GM12878 (cell line): ENCODE measurements at regions not wholly inside any gene's neighbourhood (a gene's known extent, or its start where the extent isn't known, plus 50 kb on each side); places are given as distances from the start of the nearest gene placed in this dataset.
A peak's percentile ranks its signal among the peaks of the same experiment; 100 is the strongest.

ENCODE experiments used
- ATAC-seq: fragments of 200-7000 bp; cut with Tn5 transposase; 3 replicates; pipeline ENCODE4 v1.9.1; 2020; ENCODE audit warnings: mild to moderate bottlenecking, moderate library complexity
- BruUV-seq: library from RNA; stranded (reverse); fragments of 400-500 nt; replicated peaks from 2 replicates; lab custom pipeline; 2021; lab: Mats Ljungman, UMichigan
- CTCF ChIA-PET: fragments of 300-600 bp; sonication (Branson Sonifier 250); formaldehyde crosslinking; extraction: SDS; loops from one replicate; lab custom pipeline; 2021; ENCODE audit warnings: inconsistent platforms; lab: Yijun Ruan, JAX
- POLR2A ChIA-PET: fragments of 350-600 bp; formaldehyde crosslinking; extraction: SDS; loops from one replicate; lab custom pipeline; 2021; ENCODE audit warnings: inconsistent platforms; lab: Charles Lee
- RAD21 ChIA-PET: fragments of 300-600 bp; sonication (Branson Sonifier 250); formaldehyde crosslinking; loops from one replicate; lab custom pipeline; 2023; ENCODE audit warnings: antibody characterized with exemption; ENCODE audit not compliant: unreplicated experiment; lab: Charles Lee
- SMC1A ChIA-PET: fragments of 300-600 bp; sonication (Branson Sonifier 250); formaldehyde crosslinking; loops from one replicate; lab custom pipeline; 2023; ENCODE audit not compliant: unreplicated experiment, uncharacterized antibody; lab: Charles Lee
- DNase-seq: peaks from one replicate; pipeline ENCODE4 v3.0.0-alpha.2; 2011; ENCODE audit warnings: low read depth, low spot score
- FAIRE-seq: peaks from 3 replicates; lab custom pipeline; 2011; peaks lifted over from hg19 to GRCh38; lab: Jason Lieb, UNC
- H2AFZ ChIP-seq: 2 replicates; pipeline ENCODE4 v1.6.0; 2011; ENCODE audit warnings: low read depth, low read length, control low read depth; ENCODE audit not compliant: control insufficient read depth
- H3K27ac ChIP-seq: 2 replicates; pipeline ENCODE4 v1.5.1; 2011; ENCODE audit warnings: control low read depth; ENCODE audit not compliant: control insufficient read depth, insufficient read depth
- H3K27me3 ChIP-seq, 2 experiments: replicated peaks in 1 of 2; 2 replicates each; pipeline versions ENCODE4 v1.6.0 to v1.6.1; 2011; ENCODE audit warnings: low read length in 1 of 2; ENCODE audit not compliant: control insufficient read depth in 2 of 2, insufficient read depth in 2 of 2
- H3K36me3 ChIP-seq, 2 experiments: 2 replicates each; pipeline ENCODE4 v1.5.1; 2011; ENCODE audit warnings: low read length in 1 of 2; ENCODE audit not compliant: control insufficient read depth in 2 of 2, insufficient read depth in 2 of 2
- H3K4me1 ChIP-seq: 2 replicates; pipeline ENCODE4 v1.6.1; 2011; ENCODE audit warnings: mild to moderate bottlenecking, low read length, moderate library complexity, mixed read lengths; ENCODE audit not compliant: control insufficient read depth, insufficient read depth
- H3K4me2 ChIP-seq: 2 replicates; pipeline ENCODE4 v1.6.0; 2011; ENCODE audit warnings: control low read depth; ENCODE audit not compliant: control insufficient read depth, insufficient read depth
- H3K4me3 ChIP-seq: fragments of 200-600 bp; sonication (generic); 2 replicates; pipeline ENCODE4 v1.5.1; 2016
- H3K79me2 ChIP-seq: 2 replicates; pipeline ENCODE4 v1.6.0; 2011; ENCODE audit warnings: low read length; ENCODE audit not compliant: control insufficient read depth, insufficient read depth
- H3K9ac ChIP-seq: 2 replicates; pipeline ENCODE4 v1.8.0; 2011; ENCODE audit warnings: low read length, control low read depth, mixed read lengths; ENCODE audit not compliant: control insufficient read depth, insufficient read depth
- H3K9me3 ChIP-seq: replicated peaks from 3 replicates; pipeline ENCODE4 v1.5.1; 2011; ENCODE audit warnings: mild to moderate bottlenecking, low read length; ENCODE audit not compliant: control insufficient read depth, insufficient read depth
- H4K20me1 ChIP-seq: 2 replicates; pipeline ENCODE4 v1.6.0; 2011; ENCODE audit not compliant: control insufficient read depth, insufficient read depth
- BCL3 ChIP-seq: IDR thresholded peaks from 2 replicates; pipeline ENCODE4 v1.6.1; 2011; ENCODE audit warnings: borderline replicate concordance, low read depth, mild to moderate bottlenecking, moderate library complexity, low read length; ENCODE audit not compliant: insufficient read depth, poor library complexity, severe bottlenecking
- BHLHE40 ChIP-seq, 2 experiments: fragments of 450-650 bp in 1 of 2; IDR thresholded peaks; 2 replicates each; pipeline ENCODE4 v1.6.1; 2011 to 2017; ENCODE audit warnings: low read depth in 2 of 2, borderline replicate concordance in 1 of 2, improper control_type of control experiment in 1 of 2, low read length in 1 of 2, mild to moderate bottlenecking in 1 of 2
- ETV6 ChIP-seq, 2 experiments: fragments of 450-650 bp in 1 of 2; IDR thresholded peaks in 1 of 2; conservative IDR thresholded peaks in 1 of 2; 2 replicates each; pipeline ENCODE4 v1.6.1; 2014; ENCODE audit warnings: antibody characterized with exemption in 1 of 2, borderline replicate concordance in 1 of 2, low read depth in 1 of 2, mild to moderate bottlenecking in 1 of 2, moderate library complexity in 1 of 2
- FOXM1 ChIP-seq: IDR thresholded peaks from 2 replicates; pipeline ENCODE4 v1.6.1; 2012; ENCODE audit warnings: low read depth, mild to moderate bottlenecking, inconsistent platforms, low read length, moderate library complexity
- GABPA ChIP-seq: IDR thresholded peaks from 2 replicates; pipeline ENCODE4 v1.6.1; 2014; ENCODE audit warnings: antibody characterized with exemption, low read depth, mild to moderate bottlenecking, inconsistent platforms
- HCFC1 ChIP-seq: fragments of 150-350 bp; IDR thresholded peaks from 2 replicates; pipeline ENCODE4 v1.6.1; 2014; ENCODE audit warnings: low read length
- HDGF ChIP-seq: fragments of 450-650 bp; IDR thresholded peaks from 2 replicates; pipeline ENCODE4 v1.6.1; 2016; ENCODE audit warnings: antibody characterized with exemption
- KAT2A ChIP-seq: conservative IDR thresholded peaks from 2 replicates; pipeline ENCODE4 v1.6.1; 2011; ENCODE audit warnings: low read depth, low read length; ENCODE audit not compliant: control insufficient read depth
- MYB ChIP-seq: fragments of 150-350 bp; IDR thresholded peaks from 2 replicates; pipeline ENCODE4 v1.6.1; 2014; ENCODE audit warnings: mild to moderate bottlenecking, low read depth, low read length, borderline replicate concordance
- NRF1 ChIP-seq: conservative IDR thresholded peaks from 2 replicates; pipeline ENCODE4 v1.6.1; 2011; ENCODE audit warnings: mild to moderate bottlenecking, low read depth, low read length, improper control_type of control experiment
- PKNOX1 ChIP-seq: fragments of 450-650 bp; IDR thresholded peaks from 2 replicates; pipeline ENCODE4 v1.6.1; 2016; ENCODE audit warnings: mild to moderate bottlenecking
- RAD21 ChIP-seq: IDR thresholded peaks from 2 replicates; pipeline ENCODE4 v1.6.1; 2011; ENCODE audit warnings: mild to moderate bottlenecking, low read depth, low read length, moderate library complexity; ENCODE audit not compliant: insufficient read depth
- RBBP5 ChIP-seq: fragments of 200-600 bp; sonication (generic); conservative IDR thresholded peaks from 2 replicates; pipeline ENCODE4 v1.6.1; 2016
- TCF3 ChIP-seq: IDR thresholded peaks from 2 replicates; pipeline ENCODE4 v1.6.1; 2012; ENCODE audit warnings: low read depth, mild to moderate bottlenecking, low read length, borderline replicate concordance; ENCODE audit not compliant: insufficient read depth
- ZBTB40 ChIP-seq: fragments of 450-650 bp; IDR thresholded peaks from 2 replicates; pipeline ENCODE4 v1.6.1; 2016; ENCODE audit warnings: mild to moderate bottlenecking, moderate library complexity, borderline replicate concordance
- ZNF274 ChIP-seq: IDR thresholded peaks from one replicate; pipeline ENCODE4 v1.8.0; 2011; ENCODE audit not compliant: insufficient read length, insufficient read depth
- WGBS: methylation state at CpG from one replicate; pipeline ENCODE4 v1.1.6; 2016; ENCODE audit warnings: low lambda C conversion rate; ENCODE audit not compliant: insufficient replicate concordance, insufficient coverage; ENCODE audit errors: missing lambda C conversion rate; 5-methylcytosine and 5-hydroxymethylcytosine counted together
- in situ Hi-C: fragments of 300-500 bp; cut with MboI; formaldehyde crosslinking; loops from 9 replicates; pipeline ENCODE4 v1.14.3; 2018; ENCODE audit warnings: mixed read lengths
- intact Hi-C: fragments of 100-400 bp; cut with micrococcal nuclease; formaldehyde crosslinking; loops from one replicate; pipeline ENCODE4 v1.14.2; 2022; ENCODE audit not compliant: unreplicated experiment

GRCh38 chr16:89033796-89034572, 57.0 kb upstream of the CBFA2T3 start:
- POLR2A ChIA-PET, result no interaction called here
- CTCF ChIA-PET, result no interaction called here
- Histone ChIP-seq H3K4me1 (peaks cover 21% of the 10 kb centered on the region), H3K36me3 (no peaks in the 10 kb centered on the region), H3K27me3 (no peaks in the 10 kb centered on the region; a peak in 2 of 4 replicates), H3K4me2 (no peak overlapping the region), H3K9ac (no peak overlapping the region), H2AFZ (no peak overlapping the region), H3K4me3 (no peak overlapping the region), H3K27ac (no peak overlapping the region), H4K20me1 (no peaks in the 10 kb centered on the region), H3K9me3 (peaks cover 3% of the 10 kb centered on the region), H3K79me2 (no peaks in the 10 kb centered on the region)
- intact Hi-C loops, result loop anchor here (5.0 kb wide), 2 partner anchors 57 to 63 kb away; partner anchors contain the start of gene CBFA2T3
- in situ Hi-C loops, result no loop called here
- SMC1A ChIA-PET, result interaction anchor here (0.7 kb wide), 1 partner anchor 937 kb away, joined by 3 read pairs; no protein-coding TSS in a partner anchor
- no TSS peak for BruUV-seq
- RAD21 ChIA-PET, result no interaction called here
- FAIRE-seq (no peak), ATAC-seq (no peak)
- WGBS, result 87% methylated on average over 30 of the region's 31 CpGs
- TF ChIP-seq PKNOX1, result no peak
- TF ChIP-seq NRF1, result no peak
- no peak for TF ChIP-seq HCFC1
- TF ChIP-seq RBBP5, result no peak
- no peak for TF ChIP-seq ZBTB40
- TF ChIP-seq TCF3, result 0 out of 2 replicates have a peak, but pooled peaks have one; percentile 24
- TF ChIP-seq MYB, result no peak
- TF ChIP-seq RAD21, result no peak
- no peak for TF ChIP-seq ZNF274
- peak; percentile 18 to 52; a peak in 1 of 4 replicates for TF ChIP-seq BHLHE40 (IDR thresholded peaks at IDR 0.05; ENCODE audit: borderline replicate concordance in 1 of 2, low read depth in 2 of 2, low read length in 1 of 2)
- TF ChIP-seq HDGF, result no peak
- peak; percentile 47 for TF ChIP-seq BCL3
- TF ChIP-seq ETV6 (conservative IDR thresholded peaks at IDR 0.05 in 1 of 2, IDR thresholded peaks at IDR 0.05 in 1 of 2; ENCODE audit: borderline replicate concordance in 1 of 2, low read depth in 1 of 2), result no peak
- no peak for TF ChIP-seq FOXM1
- no peak for TF ChIP-seq KAT2A
- no peak for TF ChIP-seq GABPA
- TF ChIP-seq, all 136 proteins: peak for 3
- no peak for DNase-seq
